Peyer's patch (tissue), 4 donors: ENCODE measurements at regions not wholly inside any gene's neighbourhood (a gene's known extent, or its start where the extent isn't known, plus 50 kb on each side); places are given as distances from the start of the nearest gene placed in this dataset.

Experiments
- CTCF ChIP-seq, 6 experiments: fragments of 450-650 bp in 4 of 6; fragments of 200-600 bp in 2 of 6; sonication (generic) in 1 of 6; IDR thresholded peaks; one replicate each; pipeline ENCODE4 v1.5.1; 2017 to 2019; ENCODE audit warnings: antibody characterized with exemption in 6 of 6, mild to moderate bottlenecking in 3 of 6, moderate library complexity in 1 of 6
- POLR2A ChIP-seq, 2 donors: fragments of 450-650 bp; IDR thresholded peaks; one replicate each; pipeline ENCODE4 v1.5.1; 2017; ENCODE audit warnings: antibody characterized with exemption in 2 of 2, mild to moderate bottlenecking in 2 of 2, moderate library complexity in 2 of 2

DNA sequence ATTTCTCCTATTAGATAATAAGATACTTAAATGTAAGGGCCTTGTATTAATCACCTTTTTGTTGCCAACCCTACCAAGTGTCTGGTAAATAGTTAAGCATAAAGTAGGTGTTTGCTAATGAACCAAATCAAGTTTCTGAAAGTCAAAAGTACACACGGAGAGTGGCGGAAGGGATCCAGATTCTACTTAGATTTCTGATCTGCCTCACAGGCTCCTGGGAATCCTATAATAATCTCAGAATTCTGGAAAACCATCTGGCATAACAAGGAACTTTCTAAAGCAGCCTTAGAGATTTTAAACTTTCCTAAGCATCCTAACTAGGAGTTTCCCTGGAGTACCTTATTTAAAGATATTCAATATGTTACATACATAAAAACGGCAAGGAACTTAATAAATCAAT lies 363.2 kb upstream of the SMC2 start:
- TF ChIP-seq CTCF (IDR thresholded peaks at IDR 0.05): no peak
- no peak for TF ChIP-seq POLR2A (IDR thresholded peaks at IDR 0.05)
